GM23338 (cell line): ENCODE measurements at regions not wholly inside any gene's neighbourhood (a gene's known extent, or its start where the extent isn't known, plus 50 kb on each side); places are given as distances from the start of the nearest gene placed in this dataset.

Source experiments
- ATAC-seq: fragments of 200-7000 bp; cut with Tn5 transposase; 3 replicates; pipeline ENCODE4 v1.9.1; 2020
- DNase-seq: peaks from one replicate; pipeline ENCODE4 v3.0.0-alpha.2; 2015; ENCODE audit warnings: low spot score
- H2AFZ ChIP-seq: fragments of 200-600 bp; sonication (generic); 2 replicates; pipeline ENCODE4 v1.8.0; 2016; ENCODE audit warnings: antibody characterized with exemption, mild to moderate bottlenecking, moderate library complexity
- H3F3A ChIP-seq: fragments of 200-600 bp; sonication (generic); replicated peaks from 2 replicates; pipeline ENCODE4 v1.8.0; 2017; ENCODE audit warnings: antibody characterized with exemption, mixed run types, low read depth
- H3K27ac ChIP-seq: fragments of 200-600 bp; sonication (generic); 2 replicates; pipeline ENCODE4 v1.6.1; 2016; ENCODE audit warnings: low read depth
- H3K27me3 ChIP-seq: fragments of 200-600 bp; sonication (generic); 2 replicates; pipeline ENCODE4 v1.8.0; 2016; ENCODE audit warnings: mild to moderate bottlenecking, mixed run types, moderate library complexity; ENCODE audit not compliant: insufficient read depth
- H3K36me3 ChIP-seq: fragments of 200-600 bp; sonication (generic); 2 replicates; pipeline ENCODE4 v1.8.0; 2016; ENCODE audit warnings: mild to moderate bottlenecking; ENCODE audit not compliant: insufficient read depth
- H3K4me1 ChIP-seq: fragments of 200-600 bp; sonication (generic); 2 replicates; pipeline ENCODE4 v1.8.0; 2016; ENCODE audit warnings: mild to moderate bottlenecking, moderate library complexity; ENCODE audit not compliant: insufficient read depth
- H3K4me2 ChIP-seq: fragments of 200-600 bp; sonication (generic); 2 replicates; pipeline ENCODE4 v1.7.1; 2017; ENCODE audit warnings: mixed run types
- H3K4me3 ChIP-seq: fragments of 200-600 bp; sonication (generic); 2 replicates; pipeline ENCODE4 v1.6.1; 2016; ENCODE audit warnings: mixed run types
- H3K79me2 ChIP-seq: fragments of 200-600 bp; sonication (generic); replicated peaks from 2 replicates; pipeline ENCODE4 v1.8.0; 2017; ENCODE audit warnings: mild to moderate bottlenecking; ENCODE audit not compliant: insufficient read depth
- H3K9me2 ChIP-seq: fragments of 200-600 bp; sonication (generic); 2 replicates; pipeline ENCODE4 v1.8.0; 2017; ENCODE audit not compliant: insufficient read depth
- H4K20me1 ChIP-seq: fragments of 200-600 bp; sonication (generic); replicated peaks from 2 replicates; pipeline ENCODE4 v1.8.0; 2017; ENCODE audit warnings: mild to moderate bottlenecking; ENCODE audit not compliant: insufficient read depth
- H3K27ac Mint-ChIP-seq: 2 replicates; pipeline ENCODE4 v1.8.0; 2020; ENCODE audit warnings: inconsistent platforms, mild to moderate bottlenecking, moderate library complexity, mixed read lengths
- H3K27me3 Mint-ChIP-seq: 3 replicates; pipeline ENCODE4 v1.8.0; 2022; ENCODE audit warnings: low read depth, mild to moderate bottlenecking, moderate library complexity, mixed read lengths, inconsistent platforms; ENCODE audit not compliant: insufficient read depth, poor library complexity
- H3K36me3 Mint-ChIP-seq: 3 replicates; pipeline ENCODE4 v1.8.0; 2021; ENCODE audit warnings: low read depth, mild to moderate bottlenecking, inconsistent platforms, moderate library complexity, mixed read lengths
- H3K4me1 Mint-ChIP-seq: 3 replicates; pipeline ENCODE4 v1.8.0; 2020; ENCODE audit warnings: mild to moderate bottlenecking, inconsistent platforms, mixed read lengths
- H3K4me3 Mint-ChIP-seq: 3 replicates; pipeline ENCODE4 v1.8.0; 2021; ENCODE audit warnings: moderate library complexity, mild to moderate bottlenecking, inconsistent platforms, mixed read lengths
- H3K9me3 Mint-ChIP-seq: 3 replicates; pipeline ENCODE4 v1.8.0; 2020; ENCODE audit warnings: moderate library complexity, mild to moderate bottlenecking, inconsistent platforms, mixed read lengths
- CREB1 ChIP-seq: fragments of 250-450 bp; sonication (Bioruptor Pico); IDR thresholded peaks from 2 replicates; pipeline ENCODE4 v1.5.0; 2020; ENCODE audit warnings: low read depth, mild to moderate bottlenecking, moderate library complexity
- CTCF ChIP-seq, 2 experiments: fragments of 200-600 bp in 1 of 2; sonication (generic) in 1 of 2; conservative IDR thresholded peaks; 2 replicates each; pipeline versions ENCODE4 v1.5.1 to v1.6.1; 2016 to 2017; ENCODE audit warnings: antibody characterized with exemption in 2 of 2, low read depth in 2 of 2, mild to moderate bottlenecking in 2 of 2, moderate library complexity in 1 of 2
- ETS1 ChIP-seq: IDR thresholded peaks from 2 replicates; pipeline ENCODE4 v1.6.1; 2016; ENCODE audit warnings: antibody characterized with exemption
- EZH2 ChIP-seq: fragments of 200-600 bp; sonication (generic); IDR thresholded peaks from one replicate; pipeline ENCODE4 v1.8.0; 2017; ENCODE audit warnings: antibody characterized with exemption, mild to moderate bottlenecking, low read depth; ENCODE audit not compliant: unreplicated experiment
- EZH2phosphoT487 ChIP-seq: fragments of 200-600 bp; sonication (generic); IDR thresholded peaks from one replicate; pipeline ENCODE4 v1.8.1; 2018; ENCODE audit warnings: antibody characterized with exemption; ENCODE audit not compliant: unreplicated experiment
- NANOG ChIP-seq: IDR thresholded peaks from 2 replicates; pipeline ENCODE4 v1.6.1; 2016; ENCODE audit warnings: antibody characterized with exemption, borderline replicate concordance
- POLR2AphosphoS5 ChIP-seq: IDR thresholded peaks from 2 replicates; pipeline ENCODE4 v1.6.1; 2016; ENCODE audit warnings: antibody characterized with exemption, low read depth
- REST ChIP-seq: IDR thresholded peaks from one replicate; pipeline ENCODE4 v1.6.1; 2018; ENCODE audit warnings: antibody characterized with exemption; ENCODE audit not compliant: unreplicated experiment
- STAT1 ChIP-seq: IDR thresholded peaks from one replicate; pipeline ENCODE4 v1.6.1; 2016; ENCODE audit warnings: antibody characterized with exemption; ENCODE audit not compliant: unreplicated experiment
- ZNF114 ChIP-seq: fragments of 250-450 bp; sonication (Bioruptor Pico); IDR thresholded peaks from 2 replicates; pipeline ENCODE4 v1.5.0; 2020; ENCODE audit warnings: mild to moderate bottlenecking, moderate library complexity
- ZNF331 ChIP-seq: fragments of 250-450 bp; sonication (Bioruptor Pico); IDR thresholded peaks from 2 replicates; pipeline ENCODE4 v1.5.0; 2020; ENCODE audit warnings: low read depth, mild to moderate bottlenecking, moderate library complexity
- TF ChIP-seq, protein P1 (sequence below): fragments of 250-450 bp; sonication (Bioruptor Pico); IDR thresholded peaks from 2 replicates; pipeline ENCODE4 v1.5.0; 2020; ENCODE audit warnings: mild to moderate bottlenecking, moderate library complexity

DNA sequence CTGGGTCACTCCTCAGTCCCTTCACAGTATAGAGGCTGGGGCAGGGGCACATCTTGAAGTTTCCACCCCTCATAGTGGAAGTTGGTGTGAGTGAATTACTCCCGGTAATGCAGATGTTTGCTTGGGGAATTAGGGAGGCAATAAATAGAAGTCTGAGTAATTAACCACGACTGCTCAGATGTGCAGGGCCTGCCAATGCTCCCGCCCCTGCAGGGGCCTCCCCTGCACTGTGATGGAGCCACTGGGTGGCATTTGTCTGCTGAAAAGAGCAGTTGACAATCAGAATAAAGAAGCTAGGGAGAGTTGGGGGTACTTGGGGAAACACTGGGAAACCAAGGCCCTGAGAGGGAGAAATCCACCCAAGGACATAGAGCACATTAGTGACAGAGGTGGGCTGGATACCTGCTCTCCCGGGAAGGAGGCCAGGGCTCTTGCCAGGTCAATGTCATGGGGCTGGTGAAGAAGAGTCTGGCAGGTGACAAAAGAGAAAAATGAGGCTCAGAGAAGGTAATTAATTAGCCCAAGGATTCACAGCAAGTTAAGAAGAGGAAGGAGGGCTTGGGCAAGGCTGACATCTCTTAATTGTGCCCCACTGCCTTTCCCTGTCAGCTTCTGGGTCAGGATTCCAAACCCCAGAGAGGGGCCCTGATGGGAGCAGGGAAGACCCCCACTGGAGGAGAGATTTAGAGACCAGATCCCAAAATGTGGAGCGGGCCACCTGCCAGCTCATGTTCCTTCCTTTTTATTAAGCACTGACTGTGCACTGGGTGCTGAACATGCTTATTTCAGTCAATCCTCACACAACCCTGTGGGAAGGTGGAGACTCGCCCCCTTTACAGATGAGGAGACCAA is 436.2 kb downstream of the MATN1 start:
- no peaks in the 10 kb centered on the region for H3K27me3 Mint-ChIP-seq
- no peak overlapping the region for H3K27ac Mint-ChIP-seq
- TF ChIP-seq STAT1 (no peak), REST (no peak), CREB1 (no peak), ZNF331 (CRISPR knock-in tag) (no peak), CTCF (conservative IDR thresholded peaks at IDR 0.05; ENCODE audit: low read depth in 2 of 2) (no peak), EZH2phosphoT487 (no peak), EZH2 (no peak), NANOG (no peak), ETS1 (no peak), POLR2AphosphoS5 (no peak), ZNF114 (no peak)
- TF ChIP-seq, protein P1, sequence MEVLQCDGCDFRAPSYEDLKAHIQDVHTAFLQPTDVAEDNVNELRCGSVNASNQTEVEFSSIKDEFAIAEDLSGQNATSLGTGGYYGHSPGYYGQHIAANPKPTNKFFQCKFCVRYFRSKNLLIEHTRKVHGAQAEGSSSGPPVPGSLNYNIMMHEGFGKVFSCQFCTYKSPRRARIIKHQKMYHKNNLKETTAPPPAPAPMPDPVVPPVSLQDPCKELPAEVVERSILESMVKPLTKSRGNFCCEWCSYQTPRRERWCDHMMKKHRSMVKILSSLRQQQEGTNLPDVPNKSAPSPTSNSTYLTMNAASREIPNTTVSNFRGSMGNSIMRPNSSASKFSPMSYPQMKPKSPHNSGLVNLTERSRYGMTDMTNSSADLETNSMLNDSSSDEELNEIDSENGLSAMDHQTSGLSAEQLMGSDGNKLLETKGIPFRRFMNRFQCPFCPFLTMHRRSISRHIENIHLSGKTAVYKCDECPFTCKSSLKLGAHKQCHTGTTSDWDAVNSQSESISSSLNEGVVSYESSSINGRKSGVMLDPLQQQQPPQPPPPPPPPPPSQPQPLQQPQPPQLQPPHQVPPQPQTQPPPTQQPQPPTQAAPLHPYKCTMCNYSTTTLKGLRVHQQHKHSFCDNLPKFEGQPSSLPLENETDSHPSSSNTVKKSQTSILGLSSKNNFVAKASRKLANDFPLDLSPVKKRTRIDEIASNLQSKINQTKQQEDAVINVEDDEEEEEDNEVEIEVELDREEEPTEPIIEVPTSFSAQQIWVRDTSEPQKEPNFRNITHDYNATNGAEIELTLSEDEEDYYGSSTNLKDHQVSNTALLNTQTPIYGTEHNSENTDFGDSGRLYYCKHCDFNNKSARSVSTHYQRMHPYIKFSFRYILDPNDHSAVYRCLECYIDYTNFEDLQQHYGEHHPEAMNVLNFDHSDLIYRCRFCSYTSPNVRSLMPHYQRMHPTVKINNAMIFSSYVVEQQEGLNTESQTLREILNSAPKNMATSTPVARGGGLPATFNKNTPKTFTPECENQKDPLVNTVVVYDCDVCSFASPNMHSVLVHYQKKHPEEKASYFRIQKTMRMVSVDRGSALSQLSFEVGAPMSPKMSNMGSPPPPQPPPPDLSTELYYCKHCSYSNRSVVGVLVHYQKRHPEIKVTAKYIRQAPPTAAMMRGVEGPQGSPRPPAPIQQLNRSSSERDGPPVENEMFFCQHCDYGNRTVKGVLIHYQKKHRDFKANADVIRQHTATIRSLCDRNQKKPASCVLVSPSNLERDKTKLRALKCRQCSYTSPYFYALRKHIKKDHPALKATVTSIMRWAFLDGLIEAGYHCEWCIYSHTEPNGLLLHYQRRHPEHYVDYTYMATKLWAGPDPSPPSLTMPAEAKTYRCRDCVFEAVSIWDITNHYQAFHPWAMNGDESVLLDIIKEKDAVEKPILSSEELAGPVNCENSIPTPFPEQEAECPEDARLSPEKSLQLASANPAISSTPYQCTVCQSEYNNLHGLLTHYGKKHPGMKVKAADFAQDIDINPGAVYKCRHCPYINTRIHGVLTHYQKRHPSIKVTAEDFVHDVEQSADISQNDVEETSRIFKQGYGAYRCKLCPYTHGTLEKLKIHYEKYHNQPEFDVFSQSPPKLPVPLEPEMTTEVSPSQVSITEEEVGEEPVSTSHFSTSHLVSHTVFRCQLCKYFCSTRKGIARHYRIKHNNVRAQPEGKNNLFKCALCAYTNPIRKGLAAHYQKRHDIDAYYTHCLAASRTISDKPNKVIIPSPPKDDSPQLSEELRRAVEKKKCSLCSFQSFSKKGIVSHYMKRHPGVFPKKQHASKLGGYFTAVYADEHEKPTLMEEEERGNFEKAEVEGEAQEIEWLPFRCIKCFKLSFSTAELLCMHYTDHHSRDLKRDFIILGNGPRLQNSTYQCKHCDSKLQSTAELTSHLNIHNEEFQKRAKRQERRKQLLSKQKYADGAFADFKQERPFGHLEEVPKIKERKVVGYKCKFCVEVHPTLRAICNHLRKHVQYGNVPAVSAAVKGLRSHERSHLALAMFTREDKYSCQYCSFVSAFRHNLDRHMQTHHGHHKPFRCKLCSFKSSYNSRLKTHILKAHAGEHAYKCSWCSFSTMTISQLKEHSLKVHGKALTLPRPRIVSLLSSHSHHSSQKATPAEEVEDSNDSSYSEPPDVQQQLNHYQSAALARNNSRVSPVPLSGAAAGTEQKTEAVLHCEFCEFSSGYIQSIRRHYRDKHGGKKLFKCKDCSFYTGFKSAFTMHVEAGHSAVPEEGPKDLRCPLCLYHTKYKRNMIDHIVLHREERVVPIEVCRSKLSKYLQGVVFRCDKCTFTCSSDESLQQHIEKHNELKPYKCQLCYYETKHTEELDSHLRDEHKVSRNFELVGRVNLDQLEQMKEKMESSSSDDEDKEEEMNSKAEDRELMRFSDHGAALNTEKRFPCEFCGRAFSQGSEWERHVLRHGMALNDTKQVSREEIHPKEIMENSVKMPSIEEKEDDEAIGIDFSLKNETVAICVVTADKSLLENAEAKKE, result no peak
- Histone ChIP-seq H3K79me2 (no peaks in the 10 kb centered on the region), H3K4me1 (no peaks in the 10 kb centered on the region), H2AFZ (no peak overlapping the region), H3K4me2 (no peak overlapping the region), H3K9me2 (no peaks in the 10 kb centered on the region), H4K20me1 (no peaks in the 10 kb centered on the region), H3F3A (no peaks in the 10 kb centered on the region), H3K36me3 (no peaks in the 10 kb centered on the region), H3K27me3 (no peaks in the 10 kb centered on the region), H3K27ac (no peak overlapping the region), H3K4me3 (no peak overlapping the region)
- ATAC-seq, result no peak
- no peaks in the 10 kb centered on the region; the same call in 2 of the 3 replicates for H3K4me1 Mint-ChIP-seq
- H3K36me3 Mint-ChIP-seq, result no peaks in the 10 kb centered on the region
- no peak overlapping the region for H3K4me3 Mint-ChIP-seq
- no peaks in the 10 kb centered on the region for H3K9me3 Mint-ChIP-seq
- no peak for DNase-seq
